ENCODE measurements at regions not wholly inside any gene's neighbourhood (a gene's known extent, or its start where the extent isn't known, plus 50 kb on each side); places are given as distances from the start of the nearest gene placed in this dataset.

DNA sequence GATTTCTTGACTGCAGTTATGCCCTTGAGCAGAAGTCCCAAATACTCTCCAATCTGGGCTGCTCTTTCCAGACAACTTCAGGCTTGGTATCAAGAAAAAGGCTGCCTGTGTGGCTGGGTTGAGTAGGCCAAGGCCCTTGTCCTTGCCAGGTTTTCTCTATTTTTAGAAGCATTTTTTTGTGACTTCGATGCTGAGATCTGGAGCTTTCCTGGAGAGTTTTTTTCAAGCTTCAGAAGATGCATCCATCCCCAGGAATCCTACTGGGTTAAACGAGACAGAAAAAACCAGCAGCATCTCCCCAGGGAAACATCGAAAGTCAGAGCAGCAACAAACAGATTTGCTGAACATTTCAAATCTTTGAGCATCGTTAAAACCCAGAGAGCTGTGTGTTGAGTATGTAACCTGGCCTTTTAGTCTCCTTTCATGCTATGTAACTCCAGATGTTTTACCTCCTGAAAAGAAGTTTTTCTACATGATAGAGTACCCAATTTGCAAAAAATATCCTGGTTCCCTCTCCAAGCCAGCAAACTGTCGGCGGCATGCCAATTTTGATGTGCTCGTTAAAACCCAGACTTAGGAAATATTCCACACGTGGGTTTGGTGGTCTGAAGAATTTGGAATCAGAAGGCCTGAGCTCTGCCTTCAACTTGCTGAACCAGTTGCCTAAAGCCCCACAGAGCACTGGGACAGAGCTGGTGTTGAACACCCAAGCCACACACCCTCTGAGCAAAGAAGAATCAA lies 98.1 kb upstream of the ALDH1B1 start:
- Histone ChIP-seq H3K27me3 (ENCODE audit: control insufficient read depth, insufficient read depth, low read length) (no peaks in the 10 kb centered on the region), H3K4me3 (ENCODE audit: low read length) (no peak overlapping the region), H3K36me3 (ENCODE audit: control insufficient read depth, insufficient read depth, low read length) (no peaks in the 10 kb centered on the region), H3K9me3 (ENCODE audit: control insufficient read depth, insufficient read depth, low read length) (no peaks in the 10 kb centered on the region), H3K27ac (ENCODE audit: low read length) (no peak overlapping the region), H3K4me1 (ENCODE audit: control insufficient read depth, insufficient read depth, low read length) (no peaks in the 10 kb centered on the region)
- intact Hi-C loops (cut with micrococcal nuclease): no loop called here
- whole genome bisulfite sequencing (ENCODE audit: insufficient coverage): 86% methylated on average over 8 of the region's 8 CpGs
- ATAC-seq (no peak), DNase-seq (no peak)
- no peaks in the 10 kb centered on the region for H3K9me3 Mint-ChIP-seq
- H3K4me3 Mint-ChIP-seq: no peak overlapping the region
- H3K4me1 Mint-ChIP-seq: no peaks in the 10 kb centered on the region
- no peak overlapping the region for H3K27ac Mint-ChIP-seq
- no peaks in the 10 kb centered on the region for H3K36me3 Mint-ChIP-seq
- TF ChIP-seq CTCF (IDR thresholded peaks at IDR 0.05): no peak
- H3K27me3 Mint-ChIP-seq (ENCODE audit: low read depth in 2 of 2): no peaks in the 10 kb centered on the region

DNA sequence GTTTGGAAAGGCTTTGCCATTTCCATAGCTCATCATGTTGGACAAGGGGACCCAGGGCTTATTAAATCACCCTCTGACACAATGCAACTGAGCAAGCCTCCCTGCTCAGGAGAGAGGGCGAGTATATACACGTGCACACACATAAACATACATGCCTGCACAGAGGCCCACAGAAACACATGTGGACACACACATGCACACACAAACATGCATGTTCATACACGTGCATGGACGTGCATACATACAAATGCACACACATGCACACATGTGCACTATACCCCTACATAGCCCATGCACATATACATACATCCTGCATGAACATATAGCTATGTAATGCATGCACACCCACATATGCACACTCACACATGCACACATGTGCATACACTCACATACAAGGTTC lies 99.5 kb upstream of the ALDH1B1 start:
- no peak for ATAC-seq
- Histone ChIP-seq H3K36me3 (ENCODE audit: control insufficient read depth, insufficient read depth, low read length) (no peaks in the 10 kb centered on the region), H3K9me3 (ENCODE audit: control insufficient read depth, insufficient read depth, low read length) (no peaks in the 10 kb centered on the region), H3K27me3 (ENCODE audit: control insufficient read depth, insufficient read depth, low read length) (no peaks in the 10 kb centered on the region), H3K4me3 (ENCODE audit: low read length) (no peak overlapping the region), H3K27ac (ENCODE audit: low read length) (no peak overlapping the region), H3K4me1 (ENCODE audit: control insufficient read depth, insufficient read depth, low read length) (no peaks in the 10 kb centered on the region)
- TF ChIP-seq CTCF (IDR thresholded peaks at IDR 0.05): no peak
- intact Hi-C loops (cut with micrococcal nuclease): no loop called here
- H3K27me3 Mint-ChIP-seq (ENCODE audit: low read depth in 2 of 2): no peaks in the 10 kb centered on the region
- DNase-seq: no peak
- H3K36me3 Mint-ChIP-seq: no peaks in the 10 kb centered on the region
- H3K4me3 Mint-ChIP-seq: no peak overlapping the region
- no peaks in the 10 kb centered on the region for H3K9me3 Mint-ChIP-seq
- H3K4me1 Mint-ChIP-seq: no peaks in the 10 kb centered on the region
- H3K27ac Mint-ChIP-seq: no peak overlapping the region
- WGBS (ENCODE audit: insufficient coverage): 81% methylated on average over 4 of the region's 4 CpGs

GRCh38 chr9:38292480-38292879 lies 100.0 kb upstream of the ALDH1B1 start:
- H3K9me3 ChIP-seq (ENCODE audit: control insufficient read depth, insufficient read depth, low read length): no peaks in the 10 kb centered on the region
- H3K27me3 Mint-ChIP-seq (ENCODE audit: low read depth in 2 of 2): no peaks in the 10 kb centered on the region
- intact Hi-C loops (cut with micrococcal nuclease): no loop called here
- ATAC-seq: no peak
- no peak overlapping the region for H3K27ac Mint-ChIP-seq
- H3K27ac ChIP-seq (ENCODE audit: low read length): no peak overlapping the region
- no peak for DNase-seq
- no peak overlapping the region for H3K4me3 ChIP-seq (ENCODE audit: low read length)
- H3K4me1 Mint-ChIP-seq: no peaks in the 10 kb centered on the region
- H3K36me3 ChIP-seq (ENCODE audit: control insufficient read depth, insufficient read depth, low read length): no peaks in the 10 kb centered on the region
- H3K4me3 Mint-ChIP-seq: no peak overlapping the region
- H3K27me3 ChIP-seq (ENCODE audit: control insufficient read depth, insufficient read depth, low read length): no peaks in the 10 kb centered on the region
- no peaks in the 10 kb centered on the region for H3K36me3 Mint-ChIP-seq
- WGBS (ENCODE audit: insufficient coverage): 69% methylated on average over 3 of the region's 5 CpGs
- H3K9me3 Mint-ChIP-seq: no peaks in the 10 kb centered on the region
- no peaks in the 10 kb centered on the region for H3K4me1 ChIP-seq (ENCODE audit: control insufficient read depth, insufficient read depth, low read length)
- TF ChIP-seq CTCF (IDR thresholded peaks at IDR 0.05): no peak

- H3K9me3 Mint-ChIP-seq: no peaks in the 10 kb centered on the region
- H3K4me3 ChIP-seq (ENCODE audit: low read length): no peak overlapping the region
- no peak overlapping the region for H3K4me3 Mint-ChIP-seq
- no peaks in the 10 kb centered on the region for H3K4me1 ChIP-seq (ENCODE audit: control insufficient read depth, insufficient read depth, low read length)
- no peaks in the 10 kb centered on the region for H3K27me3 Mint-ChIP-seq (ENCODE audit: low read depth in 2 of 2)
- no peaks in the 10 kb centered on the region for H3K36me3 Mint-ChIP-seq
- WGBS (ENCODE audit: insufficient coverage): 93% methylated on average over 11 of the region's 11 CpGs
- H3K27ac ChIP-seq (ENCODE audit: low read length): no peak overlapping the region
- TF ChIP-seq CTCF (IDR thresholded peaks at IDR 0.05): no peak
- no peak for ATAC-seq
- no peaks in the 10 kb centered on the region for H3K9me3 ChIP-seq (ENCODE audit: control insufficient read depth, insufficient read depth, low read length)
- DNase-seq: no peak
- intact Hi-C loops (cut with micrococcal nuclease): no loop called here
- H3K27me3 ChIP-seq (ENCODE audit: control insufficient read depth, insufficient read depth, low read length): no peaks in the 10 kb centered on the region
- H3K4me1 Mint-ChIP-seq: no peaks in the 10 kb centered on the region
- H3K36me3 ChIP-seq (ENCODE audit: control insufficient read depth, insufficient read depth, low read length): no peaks in the 10 kb centered on the region
- H3K27ac Mint-ChIP-seq: no peak overlapping the region
Measured at GRCh38 chr9:38289866-38290245, 102.6 kb upstream of the ALDH1B1 start.
